Small intestine (tissue), 7 donors: ENCODE measurements at regions not wholly inside any gene's neighbourhood (a gene's known extent, or its start where the extent isn't known, plus 50 kb on each side); places are given as distances from the start of the nearest gene placed in this dataset.

Source experiments
- DNase-seq, 2 donors: peaks; one replicate each; pipeline versions ENCODE4 v3.0.0 to v3.0.0-alpha.2; 2013
- FAIRE-seq: peaks from 2 replicates; lab custom pipeline; 2012; peaks lifted over from hg19 to GRCh38; lab: Jason Lieb, UNC
- H3K27ac ChIP-seq, 3 donors: one replicate each; pipeline ENCODE4 v1.5.1; 2013; ENCODE audit warnings: low read length in 2 of 3, mild to moderate bottlenecking in 2 of 3, control low read depth in 1 of 3, inconsistent platforms in 1 of 3, low read depth in 1 of 3, moderate library complexity in 1 of 3
- H3K27me3 ChIP-seq, 3 donors: one replicate each; pipeline ENCODE4 v1.6.1; 2013; ENCODE audit warnings: low read length in 3 of 3, inconsistent platforms in 1 of 3; ENCODE audit not compliant: control insufficient read depth in 3 of 3, insufficient read depth in 3 of 3
- H3K36me3 ChIP-seq, 3 donors: one replicate each; pipeline ENCODE4 v1.6.1; 2013; ENCODE audit warnings: low read length in 3 of 3, inconsistent platforms in 1 of 3, low read depth in 1 of 3, mild to moderate bottlenecking in 1 of 3, moderate library complexity in 1 of 3; ENCODE audit not compliant: control insufficient read depth in 3 of 3, insufficient read depth in 2 of 3
- H3K4me1 ChIP-seq, 3 donors: one replicate each; pipeline ENCODE4 v1.6.1; 2013; ENCODE audit warnings: low read length in 2 of 3, inconsistent platforms in 1 of 3, low read depth in 1 of 3, mild to moderate bottlenecking in 1 of 3, moderate library complexity in 1 of 3; ENCODE audit not compliant: control insufficient read depth in 3 of 3, insufficient read depth in 2 of 3
- H3K4me3 ChIP-seq, 3 donors: one replicate each; pipeline ENCODE4 v1.5.1; 2013; ENCODE audit warnings: low read length in 3 of 3, control low read depth in 1 of 3, inconsistent platforms in 1 of 3, low read depth in 1 of 3, mild to moderate bottlenecking in 1 of 3, moderate library complexity in 1 of 3
- H3K9me3 ChIP-seq, 2 donors: one replicate each; pipeline ENCODE4 v1.6.1; 2013; ENCODE audit warnings: low read depth in 1 of 2, low read length in 1 of 2; ENCODE audit not compliant: control insufficient read depth in 2 of 2, insufficient read depth in 1 of 2
- WGBS, 3 donors: extraction: QIAGEN DNeasy Blood & Tissue Kit; methylation state at CpG; one replicate each; pipeline ENCODE4 v1.1.7; 2013; 5-methylcytosine and 5-hydroxymethylcytosine counted together
- donor health status: healthy with polysubstance abuse.
- donor health status: control.
- donor health status: control.
- donor health status: Bipolar disorder and iron deficiency.
- donor health status: healthy.

DNA sequence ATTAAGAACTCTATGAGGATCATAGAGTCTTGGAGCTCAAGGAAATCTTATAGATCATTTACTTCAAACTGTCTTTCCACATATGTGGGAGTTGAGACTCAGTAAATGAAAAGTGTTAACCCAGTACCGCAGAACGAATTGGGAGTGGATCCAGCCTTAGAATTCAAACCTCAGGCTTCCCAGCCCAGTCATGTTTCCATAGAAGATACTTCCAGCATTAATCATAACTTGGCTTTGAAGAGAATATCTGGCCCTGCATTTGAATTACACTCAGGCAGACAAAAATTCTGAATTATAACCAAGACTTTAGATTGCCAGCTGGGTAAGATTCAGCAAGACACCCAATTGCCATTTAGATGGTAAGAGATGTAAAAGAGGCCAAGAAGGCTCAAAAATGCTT is 972.0 kb downstream of the TUSC7 start:
- 62 to 87% (median 86%) methylated on average over 2 of the region's 2 CpGs for WGBS, 3 donors

DNA sequence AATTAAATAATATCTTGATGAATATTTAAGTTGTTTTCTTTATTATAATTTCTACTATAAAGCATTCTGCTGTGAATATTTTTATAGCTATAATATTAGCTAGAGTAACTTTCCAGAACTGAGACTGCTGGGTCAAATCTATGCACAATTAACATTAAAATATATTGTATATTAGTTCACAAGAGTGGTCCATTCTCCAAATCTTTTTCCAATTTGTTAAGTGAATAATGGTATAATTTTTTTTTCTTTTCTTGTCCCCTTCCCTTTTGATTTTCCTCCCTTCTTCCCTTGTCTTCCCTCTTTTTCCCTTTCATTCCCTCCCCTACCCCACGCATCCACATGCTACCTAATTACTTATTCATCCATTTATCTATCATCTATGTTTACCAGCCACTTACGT is 977.5 kb downstream of the TUSC7 start:
- DNase-seq (no peak), FAIRE-seq (no peak)
- H3K36me3 ChIP-seq: no peaks in the 10 kb centered on the region
- no peaks in the 10 kb centered on the region for H3K9me3 ChIP-seq
- 73 to 84% (median 82%) methylated on average over 2 of the region's 2 CpGs for WGBS, 3 donors
- no peaks in the 10 kb centered on the region for H3K27me3 ChIP-seq
- no peak overlapping the region for H3K4me3 ChIP-seq
- no peak overlapping the region for H3K27ac ChIP-seq
- no peaks in the 10 kb centered on the region for H3K4me1 ChIP-seq

More for the DNA sequence above, 972.0 kb downstream of the TUSC7 start:
- Histone ChIP-seq H3K4me1 (no peaks in the 10 kb centered on the region), H3K27me3 (no peaks in the 10 kb centered on the region), H3K36me3 (no peaks in the 10 kb centered on the region), H3K4me3 (no peak overlapping the region), H3K9me3 (no peaks in the 10 kb centered on the region), H3K27ac (no peak overlapping the region)
- DNase-seq: no peak
- no peak for FAIRE-seq

- FAIRE-seq: no peak
- WGBS, 3 donors: 36 to 64% (median 41%) methylated on average over 3 of the region's 3 CpGs
Observed at GRCh38 chr3:117688583-117688982, 979.0 kb downstream of the TUSC7 start.

GRCh38 chr3:117691526-117691925 is 981.9 kb downstream of the TUSC7 start:
- Histone ChIP-seq H3K36me3 (no peaks in the 10 kb centered on the region), H3K9me3 (no peaks in the 10 kb centered on the region), H3K4me1 (no peaks in the 10 kb centered on the region), H3K27me3 (no peaks in the 10 kb centered on the region), H3K27ac (no peak overlapping the region), H3K4me3 (no peak overlapping the region)
- FAIRE-seq (no peak), DNase-seq (no peak)
- 36 to 77% (median 56%) methylated on average over 1 of the region's 1 CpG for WGBS, 3 donors

More at GRCh38 chr3:117688583-117688982, 979.0 kb downstream of the TUSC7 start:
- Histone ChIP-seq H3K9me3 (no peaks in the 10 kb centered on the region), H3K4me3 (no peak overlapping the region), H3K27me3 (no peaks in the 10 kb centered on the region), H3K4me1 (no peaks in the 10 kb centered on the region), H3K27ac (no peak overlapping the region), H3K36me3 (no peaks in the 10 kb centered on the region)
- no peak for DNase-seq

GRCh38 chr3:117692416-117692995 is 982.9 kb downstream of the TUSC7 start:
- no peaks in the 10 kb centered on the region for H3K9me3 ChIP-seq
- WGBS, 3 donors: 80 to 83% (median 82%) methylated on average over 5 of the region's 5 CpGs
- no peak overlapping the region for H3K27ac ChIP-seq
- no peak for FAIRE-seq
- no peaks in the 10 kb centered on the region for H3K27me3 ChIP-seq
- H3K4me1 ChIP-seq: no peaks in the 10 kb centered on the region
- H3K36me3 ChIP-seq: no peaks in the 10 kb centered on the region
- H3K4me3 ChIP-seq: no peak overlapping the region
- no peak for DNase-seq

GRCh38 chr3:117695321-117695720 is 985.7 kb downstream of the TUSC7 start:
- DNase-seq (no peak), FAIRE-seq (no peak)
- Histone ChIP-seq H3K9me3 (no peaks in the 10 kb centered on the region), H3K4me1 (no peaks in the 10 kb centered on the region), H3K27ac (no peak overlapping the region), H3K4me3 (no peak overlapping the region), H3K36me3 (no peaks in the 10 kb centered on the region), H3K27me3 (no peaks in the 10 kb centered on the region)
- 81 to 91% (median 88%) methylated on average over 1 of the region's 1 CpG for WGBS, 3 donors

DNA sequence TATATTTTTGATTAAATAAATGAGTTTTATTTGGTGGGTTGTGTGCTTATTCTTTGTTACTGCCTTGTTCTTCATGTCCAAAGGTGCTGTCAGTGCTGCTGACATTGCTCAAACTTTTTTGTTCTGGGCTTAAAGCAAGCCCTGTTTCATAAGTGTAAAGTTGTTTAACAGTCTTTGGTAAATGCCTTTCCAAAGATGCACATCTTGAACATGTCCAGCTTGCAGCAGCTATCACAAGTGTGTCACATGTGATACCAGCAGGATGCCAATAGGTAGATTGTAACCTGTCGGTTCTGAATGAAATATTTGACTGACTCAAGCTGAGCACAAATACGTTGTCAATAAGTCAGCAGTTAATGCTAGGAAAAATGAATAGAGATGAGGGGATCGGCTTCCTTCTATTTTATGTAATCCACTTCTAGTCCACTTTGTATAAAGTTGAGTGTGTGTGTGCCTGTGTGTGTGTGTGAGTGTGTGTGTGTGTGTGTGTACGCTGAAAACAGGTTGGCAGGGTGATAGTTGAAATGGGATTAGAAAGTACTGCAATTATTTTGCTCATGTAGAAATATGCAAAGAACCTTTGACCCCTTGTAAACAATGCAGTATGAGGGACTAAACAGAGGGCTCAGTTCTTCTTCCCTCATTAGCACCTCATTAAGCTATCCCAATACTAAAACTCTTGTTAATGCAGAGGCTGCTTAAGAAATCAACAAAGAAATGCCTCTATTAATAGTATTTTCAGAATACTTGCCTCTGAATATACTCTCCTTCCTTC is 986.5 kb downstream of the TUSC7 start:
- Histone ChIP-seq H3K9me3 (no peaks in the 10 kb centered on the region), H3K27ac (no peak overlapping the region), H3K4me1 (no peaks in the 10 kb centered on the region), H3K4me3 (no peak overlapping the region), H3K36me3 (no peaks in the 10 kb centered on the region), H3K27me3 (no peaks in the 10 kb centered on the region)
- DNase-seq (no peak), FAIRE-seq (no peak)
- 33 to 70% (median 57%) methylated on average over 4 of the region's 4 CpGs for WGBS, 3 donors

DNA sequence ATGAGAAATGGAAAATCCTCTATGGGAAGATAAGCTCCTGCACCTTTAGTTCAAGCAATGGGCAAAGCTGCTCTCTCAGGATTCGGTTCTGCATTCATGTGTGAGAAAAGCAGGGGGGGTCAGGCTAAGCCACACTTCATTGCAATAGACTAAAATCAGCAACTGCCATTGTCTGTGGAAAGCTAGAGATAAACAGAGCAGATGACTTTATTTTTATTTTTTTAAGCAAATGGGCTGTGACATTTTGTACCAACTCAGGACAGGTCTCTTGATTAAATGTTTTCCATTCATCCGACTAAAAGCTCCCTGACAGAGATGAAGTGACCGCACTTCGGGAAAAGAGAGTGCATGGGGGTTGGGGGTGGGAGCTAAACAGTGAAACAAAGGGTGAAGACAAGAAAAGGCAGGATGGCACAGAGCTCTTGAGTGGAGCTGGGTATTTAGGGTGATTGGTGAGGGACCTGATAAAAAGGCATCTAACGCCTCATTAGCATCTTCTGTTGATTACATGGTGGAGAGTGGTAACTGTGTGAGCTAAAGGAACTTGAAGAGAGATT is 987.4 kb downstream of the TUSC7 start:
- H3K4me1 ChIP-seq: no peaks in the 10 kb centered on the region
- no peak for DNase-seq
- no peak for FAIRE-seq
- no peaks in the 10 kb centered on the region for H3K36me3 ChIP-seq
- WGBS, 3 donors: 72 to 83% (median 80%) methylated on average over 5 of the region's 5 CpGs
- no peak overlapping the region for H3K27ac ChIP-seq
- H3K9me3 ChIP-seq: no peaks in the 10 kb centered on the region
- H3K4me3 ChIP-seq: no peak overlapping the region
- H3K27me3 ChIP-seq: no peaks in the 10 kb centered on the region
